Left lung (tissue), 4 donors: ENCODE measurements at regions not wholly inside any gene's neighbourhood (a gene's known extent, or its start where the extent isn't known, plus 50 kb on each side); places are given as distances from the start of the nearest gene placed in this dataset.

Experiments used
- ATAC-seq: fragments of 200-7000 bp; cut with Tn5 transposase; one replicate; pipeline ENCODE4 v1.9.1; 2020; ENCODE audit warnings: moderate library complexity
- DNase-seq, 4 donors: peaks; one replicate each; pipeline ENCODE4 v3.0.0-alpha.2; 2013 to 2020
- H3K27ac ChIP-seq, 2 donors: fragments of 200-600 bp; sonication (generic) in 1 of 2; one replicate each; pipeline versions ENCODE4 v1.5.0 to v1.8.0; 2020 to 2021
- H3K27me3 ChIP-seq, 2 donors: fragments of 200-600 bp; sonication (generic) in 1 of 2; one replicate each; pipeline versions ENCODE4 v1.5.0 to v1.8.0; 2020 to 2021
- H3K36me3 ChIP-seq, 2 donors: fragments of 200-600 bp; sonication (generic) in 1 of 2; one replicate each; pipeline versions ENCODE4 v1.5.0 to v1.8.0; 2020 to 2021
- H3K4me1 ChIP-seq, 2 donors: fragments of 200-600 bp; one replicate each; pipeline ENCODE4 v1.8.0; 2021
- H3K4me3 ChIP-seq, 2 donors: fragments of 200-600 bp; sonication (generic) in 1 of 2; one replicate each; pipeline versions ENCODE4 v1.5.0 to v1.8.0; 2020 to 2021; ENCODE audit warnings: mild to moderate bottlenecking in 1 of 2
- H3K9me3 ChIP-seq, 2 donors: fragments of 200-600 bp; sonication (generic) in 1 of 2; one replicate each; pipeline versions ENCODE4 v1.5.0 to v1.8.0; 2020 to 2021
- intact Hi-C, 2 donors: fragments of 100-400 bp; cut with DNase I; formaldehyde crosslinking; loops; one replicate each; pipeline versions ENCODE4 v1.11.2 to v1.14.2; 2022
- TF ChIP-seq, protein P1 (sequence below), 2 donors: fragments of 200-600 bp; sonication (generic) in 1 of 2; IDR thresholded peaks; one replicate each; pipeline versions ENCODE4 v1.5.0 to v1.8.0; 2021; ENCODE audit warnings: antibody characterized with exemption in 2 of 2
- donor health status: DM: no; HTN: yes; CAD: no.
- donor health status: DM: no; HTN: no; CAD: no.

DNA sequence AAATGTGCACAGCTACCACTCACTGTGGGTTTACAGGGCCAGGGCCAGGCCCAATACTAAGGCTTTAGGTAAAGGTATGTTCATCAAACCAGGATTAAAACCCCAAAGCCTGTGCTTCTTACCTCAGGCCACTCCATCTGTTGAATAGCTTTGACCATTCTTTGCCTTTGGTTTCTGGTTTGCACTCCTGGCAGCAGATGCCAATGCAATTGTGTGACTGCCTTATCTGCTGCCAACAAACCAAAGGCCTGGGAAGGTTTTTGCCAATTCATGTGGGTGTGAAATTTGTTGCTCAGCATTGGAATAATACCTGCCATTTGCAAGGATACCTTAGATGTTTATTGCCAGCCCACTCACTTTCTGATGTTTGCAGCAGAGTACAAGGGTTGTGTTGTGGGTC, 221.6 kb downstream of the C12orf75 start:
- H3K4me3 ChIP-seq: no peak overlapping the region
- H3K9me3 ChIP-seq: no peaks in the 10 kb centered on the region
- no peaks in the 10 kb centered on the region for H3K4me1 ChIP-seq
- H3K36me3 ChIP-seq: no peaks in the 10 kb centered on the region
- intact Hi-C loops: no loop called here
- DNase-seq (no peak), ATAC-seq (no peak)
- TF ChIP-seq, protein P1, sequence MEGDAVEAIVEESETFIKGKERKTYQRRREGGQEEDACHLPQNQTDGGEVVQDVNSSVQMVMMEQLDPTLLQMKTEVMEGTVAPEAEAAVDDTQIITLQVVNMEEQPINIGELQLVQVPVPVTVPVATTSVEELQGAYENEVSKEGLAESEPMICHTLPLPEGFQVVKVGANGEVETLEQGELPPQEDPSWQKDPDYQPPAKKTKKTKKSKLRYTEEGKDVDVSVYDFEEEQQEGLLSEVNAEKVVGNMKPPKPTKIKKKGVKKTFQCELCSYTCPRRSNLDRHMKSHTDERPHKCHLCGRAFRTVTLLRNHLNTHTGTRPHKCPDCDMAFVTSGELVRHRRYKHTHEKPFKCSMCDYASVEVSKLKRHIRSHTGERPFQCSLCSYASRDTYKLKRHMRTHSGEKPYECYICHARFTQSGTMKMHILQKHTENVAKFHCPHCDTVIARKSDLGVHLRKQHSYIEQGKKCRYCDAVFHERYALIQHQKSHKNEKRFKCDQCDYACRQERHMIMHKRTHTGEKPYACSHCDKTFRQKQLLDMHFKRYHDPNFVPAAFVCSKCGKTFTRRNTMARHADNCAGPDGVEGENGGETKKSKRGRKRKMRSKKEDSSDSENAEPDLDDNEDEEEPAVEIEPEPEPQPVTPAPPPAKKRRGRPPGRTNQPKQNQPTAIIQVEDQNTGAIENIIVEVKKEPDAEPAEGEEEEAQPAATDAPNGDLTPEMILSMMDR (IDR thresholded peaks at IDR 0.05): no peak
- no peaks in the 10 kb centered on the region for H3K27me3 ChIP-seq
- H3K27ac ChIP-seq: no peak overlapping the region

- Histone ChIP-seq H3K4me3 (no peak overlapping the region), H3K36me3 (no peaks in the 10 kb centered on the region), H3K9me3 (no peaks in the 10 kb centered on the region), H3K27me3 (no peaks in the 10 kb centered on the region), H3K27ac (no peak overlapping the region), H3K4me1 (no peaks in the 10 kb centered on the region)
- ATAC-seq (no peak), DNase-seq (no peak)
- TF ChIP-seq, protein P1 (IDR thresholded peaks at IDR 0.05): no peak
- intact Hi-C loops: no loop called here
These were observed 223.8 kb downstream of the C12orf75 start for GRCh38 chr12:105554223-105554678.

- ATAC-seq (no peak), DNase-seq (no peak)
- H3K9me3 ChIP-seq: no peaks in the 10 kb centered on the region
- TF ChIP-seq, protein P1 (IDR thresholded peaks at IDR 0.05): no peak
- H3K4me1 ChIP-seq: no peaks in the 10 kb centered on the region
- H3K4me3 ChIP-seq: no peak overlapping the region
- no peaks in the 10 kb centered on the region for H3K36me3 ChIP-seq
- H3K27me3 ChIP-seq: no peaks in the 10 kb centered on the region
- H3K27ac ChIP-seq: no peak overlapping the region
- intact Hi-C loops: no loop called here
These were observed 224.4 kb downstream of the C12orf75 start for GRCh38 chr12:105554856-105555255.

- peak in 1 of 4 donors; percentile 50 for DNase-seq
- H3K9me3 ChIP-seq: no peaks in the 10 kb centered on the region
- ATAC-seq: peak; percentile 37
- H3K4me3 ChIP-seq: no peak overlapping the region
- H3K27me3 ChIP-seq: no peaks in the 10 kb centered on the region
- intact Hi-C loops: no loop called here
- TF ChIP-seq, protein P1 (IDR thresholded peaks at IDR 0.05): no peak
- no peak overlapping the region for H3K27ac ChIP-seq
- H3K4me1 ChIP-seq: no peaks in the 10 kb centered on the region
- H3K36me3 ChIP-seq: no peaks in the 10 kb centered on the region
These were observed 225.2 kb downstream of the C12orf75 start for GRCh38 chr12:105555556-105556295.

GRCh38 chr12:105559310-105559709, 228.8 kb downstream of the C12orf75 start:
- ATAC-seq: no peak
- Histone ChIP-seq H3K9me3 (no peaks in the 10 kb centered on the region), H3K27ac (no peak overlapping the region), H3K4me1 (no peaks in the 10 kb centered on the region), H3K27me3 (no peaks in the 10 kb centered on the region), H3K36me3 (no peaks in the 10 kb centered on the region), H3K4me3 (no peak overlapping the region)
- TF ChIP-seq, protein P1 (IDR thresholded peaks at IDR 0.05): no peak
- intact Hi-C loops: no loop called here
- no peak for DNase-seq
